ENCODE measurements at regions not wholly inside any gene's neighbourhood (a gene's known extent, or its start where the extent isn't known, plus 50 kb on each side); places are given as distances from the start of the nearest gene placed in this dataset.

- TF ChIP-seq CTCF (IDR thresholded peaks at IDR 0.05) (no peak), POLR2AphosphoS5 (IDR thresholded peaks at IDR 0.05; ENCODE audit: low read depth, low read length) (no peak), TCF7L2 (IDR thresholded peaks at IDR 0.05; ENCODE audit: low read depth, low read length) (no peak), SIN3A (IDR thresholded peaks at IDR 0.05; ENCODE audit: borderline replicate concordance, insufficient read depth, low read depth, low read length) (no peak), REST (IDR thresholded peaks at IDR 0.05; ENCODE audit: insufficient read depth in 1 of 2, low read depth in 2 of 2, low read length in 1 of 2) (no peak)
Measured at GRCh38 chr15:47395076-47395475, 322.2 kb upstream of the SEMA6D start.

GRCh38 chr15:47397655-47398054 is 319.6 kb upstream of the SEMA6D start:
- no peak overlapping the region for H3K4me3 ChIP-seq (ENCODE audit: low read depth in 2 of 2, low read length in 2 of 2)
- H3K27me3 ChIP-seq (ENCODE audit: control insufficient read depth, insufficient read depth, low read length) = no peaks in the 10 kb centered on the region
- intact Hi-C loops (cut with micrococcal nuclease; ENCODE audit: unreplicated experiment) = no loop called here
- POLR2A ChIA-PET = no interaction called here
- H3K27ac ChIP-seq (ENCODE audit: low read length) = no peak overlapping the region
- H3K9me3 ChIP-seq (ENCODE audit: control insufficient read depth, insufficient read depth, low read depth, low read length) = no peaks in the 10 kb centered on the region
- TF ChIP-seq CTCF (IDR thresholded peaks at IDR 0.05) (no peak), SIN3A (IDR thresholded peaks at IDR 0.05; ENCODE audit: borderline replicate concordance, insufficient read depth, low read depth, low read length) (no peak), POLR2AphosphoS5 (IDR thresholded peaks at IDR 0.05; ENCODE audit: low read depth, low read length) (no peak), TCF7L2 (IDR thresholded peaks at IDR 0.05; ENCODE audit: low read depth, low read length) (no peak), REST (IDR thresholded peaks at IDR 0.05; ENCODE audit: insufficient read depth in 1 of 2, low read depth in 2 of 2, low read length in 1 of 2) (no peak)
- no peaks in the 10 kb centered on the region for H3K4me1 ChIP-seq (ENCODE audit: control insufficient read depth, insufficient read depth, low read length)
- BruUV-seq (replicated peaks) = no TSS peak
- DNase-seq (ENCODE audit: low read depth, low spot score) (no peak), ATAC-seq (no peak)
- no peaks in the 10 kb centered on the region for H3K36me3 ChIP-seq (ENCODE audit: control insufficient read depth, insufficient read depth, low read length)
- in situ Hi-C loops (cut with HindIII; ENCODE audit: low pct_unique_long_range_greater_than_20kb, low sequenced_read_pairs) = no loop called here
- CTCF ChIA-PET = no interaction called here

More at GRCh38 chr15:47395076-47395475, 322.2 kb upstream of the SEMA6D start:
- intact Hi-C loops (cut with micrococcal nuclease; ENCODE audit: unreplicated experiment) = no loop called here
- ATAC-seq = no peak
- no peak overlapping the region for H3K27ac ChIP-seq (ENCODE audit: low read length)
- ChIA-PET POLR2A (no interaction called here), CTCF (no interaction called here)
- in situ Hi-C loops (cut with HindIII; ENCODE audit: low pct_unique_long_range_greater_than_20kb, low sequenced_read_pairs) = no loop called here
- BruUV-seq (replicated peaks) = no TSS peak
- no peaks in the 10 kb centered on the region for H3K27me3 ChIP-seq (ENCODE audit: control insufficient read depth, insufficient read depth, low read length)
- H3K36me3 ChIP-seq (ENCODE audit: control insufficient read depth, insufficient read depth, low read length) = no peaks in the 10 kb centered on the region
- H3K4me3 ChIP-seq (ENCODE audit: low read depth in 2 of 2, low read length in 2 of 2) = no peak overlapping the region
- no peaks in the 10 kb centered on the region for H3K4me1 ChIP-seq (ENCODE audit: control insufficient read depth, insufficient read depth, low read length)
- no peaks in the 10 kb centered on the region for H3K9me3 ChIP-seq (ENCODE audit: control insufficient read depth, insufficient read depth, low read depth, low read length)
- no peak for DNase-seq (ENCODE audit: low read depth, low spot score)
